ENCODE measurements at regions not wholly inside any gene's neighbourhood (a gene's known extent, or its start where the extent isn't known, plus 50 kb on each side); places are given as distances from the start of the nearest gene placed in this dataset.

DNA sequence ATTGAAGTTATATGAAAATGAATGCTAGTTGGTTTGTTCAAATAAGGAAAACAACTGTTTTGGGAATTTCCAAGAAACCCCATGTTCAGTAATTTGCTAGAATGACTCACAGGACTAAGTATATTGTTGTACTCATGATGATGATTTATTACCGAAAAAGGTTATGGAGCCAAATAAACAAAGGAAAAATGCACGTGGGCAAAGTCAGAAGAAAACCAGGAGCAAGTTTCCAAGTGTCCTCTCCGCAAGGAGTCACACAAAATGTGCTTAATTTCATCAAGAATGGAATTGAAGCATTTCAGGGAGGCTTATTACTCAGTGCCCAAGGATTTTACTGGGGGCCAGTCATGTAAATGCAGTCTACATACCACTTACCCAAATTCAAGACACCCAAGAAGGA lies 1652.4 kb upstream of the TMEFF2 start:
- DNase-seq (ENCODE audit: low spot score) = peak; percentile 1
- WGBS (ENCODE audit: low lambda C conversion rate, missing lambda C conversion rate) = 75% methylated on average over 3 of the region's 3 CpGs
- Histone ChIP-seq H3K9me3 (ENCODE audit: low read depth) (no peaks in the 10 kb centered on the region), H3K27ac (no peak overlapping the region), H3K79me2 (no peaks in the 10 kb centered on the region), H4K20me1 (ENCODE audit: insufficient read depth, poor library complexity, severe bottlenecking) (no peaks in the 10 kb centered on the region), H3K4me2 (no peak overlapping the region), H3K27me3 (no peaks in the 10 kb centered on the region), H3K9me2 (replicated peaks; ENCODE audit: insufficient read depth) (peaks cover 3% of the 10 kb centered on the region), H3K4me3 (no peak overlapping the region), H2AFZ (no peak overlapping the region), H3K36me3 (replicated peaks; ENCODE audit: insufficient read depth, low read depth) (no peaks in the 10 kb centered on the region), H3K4me1 (ENCODE audit: insufficient read depth) (no peaks in the 10 kb centered on the region)
- no peak for TF ChIP-seq EZH2 (IDR thresholded peaks at IDR 0.05; ENCODE audit: borderline replicate concordance)
- TF ChIP-seq EZH2phosphoT487 (IDR thresholded peaks at IDR 0.05; ENCODE audit: low read depth, severe bottlenecking, unreplicated experiment) = no peak
- no peak for TF ChIP-seq CTCF (IDR thresholded peaks at IDR 0.05; ENCODE audit: poor library complexity)

- Histone ChIP-seq H3K27ac (no peak overlapping the region), H3K79me2 (no peaks in the 10 kb centered on the region), H3K27me3 (no peaks in the 10 kb centered on the region), H3K4me2 (no peak overlapping the region), H3K9me3 (ENCODE audit: low read depth) (no peaks in the 10 kb centered on the region), H3K4me3 (no peak overlapping the region), H3K4me1 (ENCODE audit: insufficient read depth) (no peaks in the 10 kb centered on the region), H2AFZ (no peak overlapping the region), H3K36me3 (replicated peaks; ENCODE audit: insufficient read depth, low read depth) (no peaks in the 10 kb centered on the region), H4K20me1 (ENCODE audit: insufficient read depth, poor library complexity, severe bottlenecking) (no peaks in the 10 kb centered on the region), H3K9me2 (replicated peaks; ENCODE audit: insufficient read depth) (peaks cover 3% of the 10 kb centered on the region)
- peak; percentile 2 for DNase-seq (ENCODE audit: low spot score)
- 48% methylated on average over 1 of the region's 1 CpG for WGBS (ENCODE audit: low lambda C conversion rate, missing lambda C conversion rate)
- TF ChIP-seq EZH2phosphoT487 (IDR thresholded peaks at IDR 0.05; ENCODE audit: low read depth, severe bottlenecking, unreplicated experiment) (no peak), CTCF (IDR thresholded peaks at IDR 0.05; ENCODE audit: poor library complexity) (no peak), EZH2 (IDR thresholded peaks at IDR 0.05; ENCODE audit: borderline replicate concordance) (no peak)
Measured at GRCh38 chr2:193845604-193846003, 1650.9 kb upstream of the TMEFF2 start.

DNA sequence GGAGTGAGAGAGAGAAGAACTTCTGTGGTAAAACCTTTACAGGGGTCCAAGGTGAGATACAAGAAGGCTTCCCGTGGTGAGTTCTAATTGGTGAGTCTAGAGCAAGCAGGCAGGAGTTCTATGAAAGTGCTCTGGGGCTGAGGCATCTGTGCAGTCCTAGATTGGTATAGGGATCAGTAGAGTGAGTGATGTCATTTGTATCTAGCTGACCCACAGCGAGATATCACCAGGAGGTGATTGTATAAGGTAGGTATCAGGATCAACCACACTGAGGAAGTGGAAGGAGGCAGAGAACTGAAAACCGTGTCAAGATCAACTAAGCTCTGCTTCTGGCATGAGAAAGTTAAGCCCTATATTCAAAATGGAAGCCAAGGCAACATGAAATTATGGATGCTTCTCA lies 1648.9 kb upstream of the TMEFF2 start:
- Histone ChIP-seq H3K4me3 (no peak overlapping the region), H3K36me3 (replicated peaks; ENCODE audit: insufficient read depth, low read depth) (no peaks in the 10 kb centered on the region), H3K27ac (no peak overlapping the region), H3K4me2 (no peak overlapping the region), H3K9me2 (replicated peaks; ENCODE audit: insufficient read depth) (peaks cover 3% of the 10 kb centered on the region), H2AFZ (no peak overlapping the region), H3K9me3 (ENCODE audit: low read depth) (no peaks in the 10 kb centered on the region), H3K4me1 (ENCODE audit: insufficient read depth) (no peaks in the 10 kb centered on the region), H3K79me2 (no peaks in the 10 kb centered on the region), H3K27me3 (no peaks in the 10 kb centered on the region), H4K20me1 (ENCODE audit: insufficient read depth, poor library complexity, severe bottlenecking) (no peaks in the 10 kb centered on the region)
- 96% methylated on average over 3 of the region's 3 CpGs for WGBS (ENCODE audit: low lambda C conversion rate, missing lambda C conversion rate)
- no peak for DNase-seq (ENCODE audit: low spot score)
- TF ChIP-seq CTCF (IDR thresholded peaks at IDR 0.05; ENCODE audit: poor library complexity) = no peak
- TF ChIP-seq EZH2 (IDR thresholded peaks at IDR 0.05; ENCODE audit: borderline replicate concordance) = no peak
- TF ChIP-seq EZH2phosphoT487 (IDR thresholded peaks at IDR 0.05; ENCODE audit: low read depth, severe bottlenecking, unreplicated experiment) = no peak

All from hepatocyte (in vitro differentiated cells).